ENCODE measurements at regions not wholly inside any gene's neighbourhood (a gene's known extent, or its start where the extent isn't known, plus 50 kb on each side); places are given as distances from the start of the nearest gene placed in this dataset.

DNA sequence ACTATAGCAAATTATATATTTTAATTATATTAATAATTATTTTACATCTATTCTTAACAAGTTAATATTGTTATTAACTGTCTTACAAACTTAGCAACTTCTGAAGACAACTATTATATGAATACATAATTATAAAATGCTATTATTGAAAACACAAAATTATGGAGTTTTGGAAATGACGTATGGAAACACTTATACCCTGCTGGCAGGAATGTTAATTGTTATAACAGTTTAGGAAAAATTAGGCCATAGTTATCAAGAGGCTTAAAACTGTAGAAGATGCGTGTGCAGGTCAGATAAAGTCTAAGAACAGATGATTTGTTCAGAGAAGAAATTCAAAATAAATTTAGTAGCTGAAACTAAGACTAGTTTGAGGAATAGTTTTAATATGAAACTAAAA is 211.7 kb downstream of the FAT4 start:
- TF ChIP-seq GATA3 (IDR thresholded peaks at IDR 0.05; ENCODE audit: low read depth, low read length) (no peak), GATA2 (IDR thresholded peaks at IDR 0.05; ENCODE audit: low read depth, low read length) (no peak)

Data from SH-SY5Y (cell line).